Right ventricle myocardium superior (tissue), 1 donor: ENCODE measurements at regions not wholly inside any gene's neighbourhood (a gene's known extent, or its start where the extent isn't known, plus 50 kb on each side); places are given as distances from the start of the nearest gene placed in this dataset.

ENCODE experiments used
- ATAC-seq: fragments of 200-7000 bp; cut with Tn5 transposase; one replicate; pipeline ENCODE4 v1.9.1; 2020; ENCODE audit warnings: mild to moderate bottlenecking; ENCODE audit not compliant: poor library complexity
- DNase-seq: peaks from one replicate; pipeline ENCODE4 v3.0.0-alpha.2; 2020
- intact Hi-C: fragments of 100-400 bp; cut with DNase I; formaldehyde crosslinking; loops from one replicate; pipeline ENCODE4 v1.11.2; 2022
- donor health status: DM: no; HTN: yes; CAD: no; lungs with severe emphysema.

- intact Hi-C loops = no loop called here
- ATAC-seq (no peak), DNase-seq (no peak)
These were observed 71.6 kb upstream of the BAIAP2L1 start for GRCh38 chr7:98472521-98472954.

- intact Hi-C loops = no loop called here
- DNase-seq (peak; percentile 43), ATAC-seq (peak; percentile 53)
These were observed 69.8 kb upstream of the BAIAP2L1 start for GRCh38 chr7:98470485-98471240.

GRCh38 chr7:98469088-98469487, 68.2 kb upstream of the BAIAP2L1 start:
- intact Hi-C loops = no loop called here
- no peak for ATAC-seq
- DNase-seq = no peak

GRCh38 chr7:98467570-98468312, 66.9 kb upstream of the BAIAP2L1 start:
- no peak for ATAC-seq
- intact Hi-C loops = no loop called here
- DNase-seq = no peak

GRCh38 chr7:98465022-98465421, 64.1 kb upstream of the BAIAP2L1 start:
- DNase-seq (no peak), ATAC-seq (no peak)
- intact Hi-C loops = no loop called here

DNA sequence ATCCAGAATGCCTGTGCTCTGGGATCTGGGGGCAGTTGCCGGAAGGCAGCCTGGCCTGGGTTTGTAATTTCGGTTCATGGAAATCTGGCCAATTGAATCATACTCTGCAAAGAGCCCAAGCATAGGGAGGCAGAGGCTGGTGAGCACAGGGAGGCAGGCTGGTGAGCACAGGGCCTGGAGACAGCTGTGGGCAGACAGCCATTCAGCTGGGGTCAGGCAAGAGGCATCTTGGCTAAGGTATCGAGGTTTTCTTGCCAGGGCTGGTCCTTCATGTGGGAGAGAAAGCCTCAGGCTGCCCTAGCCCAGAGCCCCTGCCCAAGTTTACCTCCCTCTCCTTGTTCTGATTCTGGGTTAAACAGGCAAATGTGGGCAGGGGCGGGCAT, 63.7 kb upstream of the BAIAP2L1 start:
- intact Hi-C loops = no loop called here
- ATAC-seq (no peak), DNase-seq (no peak)

GRCh38 chr7:98463837-98464557, 63.1 kb upstream of the BAIAP2L1 start:
- no peak for DNase-seq
- no peak for ATAC-seq
- intact Hi-C loops = no loop called here

GRCh38 chr7:98462911-98463633, 62.2 kb upstream of the BAIAP2L1 start:
- intact Hi-C loops = no loop called here

GRCh38 chr7:98460902-98461301, 60.0 kb upstream of the BAIAP2L1 start:
- no peak for DNase-seq
- intact Hi-C loops = no loop called here
- ATAC-seq = no peak

More at GRCh38 chr7:98462911-98463633, 62.2 kb upstream of the BAIAP2L1 start:
- DNase-seq (no peak), ATAC-seq (no peak)

DNA sequence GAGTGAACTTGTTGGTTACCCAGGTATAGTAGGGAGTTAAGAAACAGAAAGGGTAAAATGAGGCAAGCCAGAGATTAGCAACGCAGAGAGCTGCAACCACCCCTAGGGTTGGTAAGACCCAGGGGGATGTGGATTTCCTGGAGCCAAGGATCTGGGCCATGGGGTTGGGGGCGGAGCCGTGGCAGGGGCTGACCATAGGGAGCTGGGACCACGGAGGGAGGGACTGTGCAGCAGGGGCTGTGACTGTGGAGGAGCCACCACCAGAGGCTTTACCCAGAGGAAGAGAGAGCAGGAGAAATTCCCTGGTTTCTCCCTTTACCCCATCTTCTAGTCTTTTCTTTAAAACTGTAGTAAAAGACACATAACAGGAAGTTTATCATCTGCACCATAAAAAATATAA, 58.6 kb upstream of the BAIAP2L1 start:
- ATAC-seq (no peak), DNase-seq (no peak)
- intact Hi-C loops = no loop called here

- DNase-seq = no peak
- no peak for ATAC-seq
- intact Hi-C loops = no loop called here
These were observed 57.4 kb upstream of the BAIAP2L1 start for GRCh38 chr7:98458090-98458875.

GRCh38 chr7:98456866-98457265, 56.0 kb upstream of the BAIAP2L1 start:
- ATAC-seq (no peak), DNase-seq (no peak)
- intact Hi-C loops = no loop called here

DNA sequence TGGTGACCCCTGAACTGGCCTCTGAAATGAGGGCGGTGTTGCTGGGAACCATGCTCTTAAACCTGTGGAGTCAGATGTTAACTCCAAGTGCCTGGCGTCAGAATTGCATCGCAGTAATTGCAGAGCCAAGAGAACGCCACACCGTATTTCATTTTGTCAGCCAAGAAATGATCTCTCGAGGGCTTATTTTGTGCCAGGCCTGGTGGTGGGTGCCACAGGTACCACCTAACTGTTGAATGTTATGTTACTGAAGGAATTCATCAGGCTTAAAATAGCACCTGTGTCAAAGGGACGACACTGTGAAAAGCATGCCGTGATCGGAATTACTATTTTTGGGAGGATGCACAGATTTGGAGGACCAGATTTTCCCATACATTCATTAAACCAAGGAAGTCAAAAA, 51.9 kb upstream of the BAIAP2L1 start:
- ATAC-seq (no peak), DNase-seq (no peak)
- intact Hi-C loops = no loop called here
